Left ventricle myocardium inferior (tissue), 1 donor: ENCODE measurements at regions not wholly inside any gene's neighbourhood (a gene's known extent, or its start where the extent isn't known, plus 50 kb on each side); places are given as distances from the start of the nearest gene placed in this dataset.
"Not testable (repeated sequence)": the region's sequence is repeated elsewhere in the genome, so short reads cannot be mapped to it uniquely, and the experiment has no call there.

ENCODE experiments used
- DNase-seq: peaks from one replicate; pipeline ENCODE4 v3.0.0-alpha.2; 2020
- H3K27ac ChIP-seq: fragments of 200-600 bp; replicated peaks from 2 replicates; pipeline ENCODE4 v1.8.0; 2021
- H3K27me3 ChIP-seq: fragments of 200-600 bp; 2 replicates; pipeline ENCODE4 v1.8.0; 2021; ENCODE audit warnings: low read depth
- H3K36me3 ChIP-seq: fragments of 200-600 bp; 2 replicates; pipeline ENCODE4 v1.8.0; 2021
- H3K4me1 ChIP-seq: fragments of 200-600 bp; 2 replicates; pipeline ENCODE4 v1.8.0; 2021
- H3K4me3 ChIP-seq: fragments of 200-600 bp; 2 replicates; pipeline ENCODE4 v1.8.0; 2021; ENCODE audit warnings: mild to moderate bottlenecking, moderate library complexity
- H3K9me3 ChIP-seq: fragments of 200-600 bp; replicated peaks from 2 replicates; pipeline ENCODE4 v1.8.0; 2021
- CTCF ChIP-seq: fragments of 200-600 bp; IDR thresholded peaks from 2 replicates; pipeline ENCODE4 v1.8.0; 2021; ENCODE audit warnings: antibody characterized with exemption, mild to moderate bottlenecking, borderline replicate concordance
- intact Hi-C: fragments of 100-400 bp; cut with micrococcal nuclease; formaldehyde crosslinking; loops from one replicate; pipeline ENCODE4 v1.11.0; 2022
- donor health status: DM: no; HTN: yes; CAD: no; lungs with severe emphysema.

GRCh38 chrX:30008031-30008430 is 207.3 kb upstream of the MAGEB2 start:
- no peak for DNase-seq
- Histone ChIP-seq H3K4me3 (no peak overlapping the region), H3K9me3 (no peaks in the 10 kb centered on the region), H3K27me3 (no peaks in the 10 kb centered on the region), H3K4me1 (no peaks in the 10 kb centered on the region), H3K27ac (no peak overlapping the region), H3K36me3 (no peaks in the 10 kb centered on the region)
- intact Hi-C loops, result no loop called here
- TF ChIP-seq CTCF, result no peak

- no peak for TF ChIP-seq CTCF
- H3K4me3 ChIP-seq, result no peak overlapping the region
- H3K27ac ChIP-seq, result no peak overlapping the region
- no peaks in the 10 kb centered on the region for H3K36me3 ChIP-seq
- no peak for DNase-seq
- intact Hi-C loops, result no loop called here
- no peaks in the 10 kb centered on the region for H3K4me1 ChIP-seq
- no peaks in the 10 kb centered on the region for H3K27me3 ChIP-seq
- H3K9me3 ChIP-seq, result no peaks in the 10 kb centered on the region
Observed at GRCh38 chrX:30010471-30010870, 204.9 kb upstream of the MAGEB2 start.

GRCh38 chrX:30015440-30015839 is 199.9 kb upstream of the MAGEB2 start:
- Histone ChIP-seq H3K36me3 (no peaks in the 10 kb centered on the region), H3K4me3 (no peak overlapping the region), H3K27ac (no peak overlapping the region), H3K9me3 (no peaks in the 10 kb centered on the region), H3K27me3 (no peaks in the 10 kb centered on the region), H3K4me1 (no peaks in the 10 kb centered on the region)
- intact Hi-C loops, result no loop called here
- TF ChIP-seq CTCF, result no peak
- no peak for DNase-seq

- no peak for DNase-seq
- Histone ChIP-seq H3K4me1 (no peaks in the 10 kb centered on the region), H3K36me3 (no peaks in the 10 kb centered on the region), H3K9me3 (no peaks in the 10 kb centered on the region), H3K27ac (no peak overlapping the region), H3K4me3 (no peak overlapping the region), H3K27me3 (no peaks in the 10 kb centered on the region)
- no peak for TF ChIP-seq CTCF
- intact Hi-C loops, result no loop called here
Observed at GRCh38 chrX:30027636-30028035, 187.7 kb upstream of the MAGEB2 start.

- H3K27me3 ChIP-seq, H3K4me3 ChIP-seq, H3K36me3 ChIP-seq, H3K4me1 ChIP-seq, H3K9me3 ChIP-seq, DNase-seq, H3K27ac ChIP-seq, intact Hi-C loops: not testable (repeated sequence)
Observed at GRCh38 chrX:30036406-30036805, 179.0 kb upstream of the MAGEB2 start.

- Histone ChIP-seq H3K36me3 (no peaks in the 10 kb centered on the region), H3K9me3 (no peaks in the 10 kb centered on the region), H3K4me3 (no peak overlapping the region), H3K4me1 (no peaks in the 10 kb centered on the region), H3K27me3 (no peaks in the 10 kb centered on the region), H3K27ac (no peak overlapping the region)
- no peak for DNase-seq
- intact Hi-C loops, result no loop called here
- no peak for TF ChIP-seq CTCF
Observed at GRCh38 chrX:30039768-30040167, 175.6 kb upstream of the MAGEB2 start.
